NCI-H226 (cell line): ENCODE measurements at regions not wholly inside any gene's neighbourhood (a gene's known extent, or its start where the extent isn't known, plus 50 kb on each side); places are given as distances from the start of the nearest gene placed in this dataset.

Experiments used
- DNase-seq: peaks from one replicate; pipeline ENCODE4 v3.0.0-alpha.2; 2015

- DNase-seq, result no peak
Observed at GRCh38 chr6:105482921-105483320, 80.0 kb upstream of the PREP start.

GRCh38 chr6:105482227-105482844, 79.5 kb upstream of the PREP start:
- peak; percentile 52 for DNase-seq

GRCh38 chr6:105476978-105477377, 74.1 kb upstream of the PREP start:
- no peak for DNase-seq

GRCh38 chr6:105474234-105474633, 71.4 kb upstream of the PREP start:
- no peak for DNase-seq

GRCh38 chr6:105469946-105470345, 67.1 kb upstream of the PREP start:
- DNase-seq, result no peak

- no peak for DNase-seq
Observed at GRCh38 chr6:105468850-105469249, 66.0 kb upstream of the PREP start.

- DNase-seq, result no peak
Observed at GRCh38 chr6:105460860-105461259, 58.0 kb upstream of the PREP start.

- DNase-seq, result peak; percentile 4
Observed at GRCh38 chr6:105459864-105460263, 57.0 kb upstream of the PREP start.

GRCh38 chr6:105459049-105459448, 56.2 kb upstream of the PREP start:
- no peak for DNase-seq

- no peak for DNase-seq
Observed at GRCh38 chr6:105458551-105458950, 55.7 kb upstream of the PREP start.

GRCh38 chr6:105458084-105458483, 55.2 kb upstream of the PREP start:
- DNase-seq, result no peak

GRCh38 chr6:105453968-105454367, 51.1 kb upstream of the PREP start:
- DNase-seq, result no peak

- no peak for DNase-seq
Observed at GRCh38 chr6:105452924-105453756, 50.3 kb upstream of the PREP start.
